GM12891 (cell line): ENCODE measurements at regions not wholly inside any gene's neighbourhood (a gene's known extent, or its start where the extent isn't known, plus 50 kb on each side); places are given as distances from the start of the nearest gene placed in this dataset.
A peak's percentile ranks its signal among the peaks of the same experiment; 100 is the strongest.

Experiments
- POLR2A ChIP-seq: IDR thresholded peaks from 2 replicates; pipeline ENCODE4 v1.6.1; 2011; ENCODE audit warnings: low read depth, low read length, control low read depth
- POLR2AphosphoS5 ChIP-seq: IDR thresholded peaks from 2 replicates; pipeline ENCODE4 v1.6.1; 2011; ENCODE audit warnings: low read depth, low read length, control low read depth
- POU2F2 ChIP-seq: IDR thresholded peaks from 2 replicates; pipeline ENCODE4 v1.6.1; 2011; ENCODE audit warnings: low read depth, mild to moderate bottlenecking, control low read depth, low read length, moderate library complexity
- SPI1 ChIP-seq: IDR thresholded peaks from 2 replicates; pipeline ENCODE4 v1.6.1; 2011; ENCODE audit warnings: low read depth, low read length, control low read depth
- TAF1 ChIP-seq: IDR thresholded peaks from 2 replicates; pipeline ENCODE4 v1.6.1; 2011; ENCODE audit warnings: low read depth, low read length, control low read depth

- TF ChIP-seq POLR2A, result no peak
- no peak for TF ChIP-seq POLR2AphosphoS5
- TF ChIP-seq TAF1, result no peak
- TF ChIP-seq SPI1, result 0 out of 2 replicates have a peak, but pooled peaks have one; percentile 2
- no peak for TF ChIP-seq POU2F2
Observed at GRCh38 chr11:32033067-32033466, 57.8 kb upstream of the RCN1 start.
